ENCODE measurements at regions not wholly inside any gene's neighbourhood (a gene's known extent, or its start where the extent isn't known, plus 50 kb on each side); places are given as distances from the start of the nearest gene placed in this dataset.
"Not testable (repeated sequence)": the region's sequence is repeated elsewhere in the genome, so short reads cannot be mapped to it uniquely, and the experiment has no call there.

DNA sequence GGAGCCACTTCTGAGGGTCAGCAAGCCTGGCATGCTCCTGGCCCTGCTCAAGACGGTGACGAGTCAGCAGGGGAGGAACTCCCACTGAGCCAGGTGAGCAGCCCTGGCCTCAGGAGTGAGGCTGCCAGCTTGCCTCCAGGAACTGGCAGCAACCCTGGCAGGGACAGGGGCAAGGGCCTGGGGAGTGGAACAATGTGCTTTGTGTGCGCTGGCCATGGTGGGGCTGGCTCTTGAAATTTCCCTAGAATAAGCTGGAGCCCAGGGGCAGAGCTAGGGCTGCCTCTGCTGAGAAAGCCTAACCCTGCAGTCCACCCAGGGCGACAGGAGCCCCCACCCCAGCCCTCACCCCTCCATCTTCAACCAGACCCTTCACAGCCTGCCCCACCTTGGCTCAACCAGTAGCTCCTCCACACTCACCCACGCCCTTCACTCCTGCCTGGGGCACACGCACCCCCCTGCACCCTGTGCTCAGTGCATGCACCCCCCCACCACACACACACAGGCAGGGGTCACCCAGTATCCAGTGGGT lies 88.0 kb downstream of the MRPL14 start:
- no TSS peak for BruUV-seq (replicated peaks)
- H3K4me2 ChIP-seq (ENCODE audit: low read length), result no peak overlapping the region

DNA sequence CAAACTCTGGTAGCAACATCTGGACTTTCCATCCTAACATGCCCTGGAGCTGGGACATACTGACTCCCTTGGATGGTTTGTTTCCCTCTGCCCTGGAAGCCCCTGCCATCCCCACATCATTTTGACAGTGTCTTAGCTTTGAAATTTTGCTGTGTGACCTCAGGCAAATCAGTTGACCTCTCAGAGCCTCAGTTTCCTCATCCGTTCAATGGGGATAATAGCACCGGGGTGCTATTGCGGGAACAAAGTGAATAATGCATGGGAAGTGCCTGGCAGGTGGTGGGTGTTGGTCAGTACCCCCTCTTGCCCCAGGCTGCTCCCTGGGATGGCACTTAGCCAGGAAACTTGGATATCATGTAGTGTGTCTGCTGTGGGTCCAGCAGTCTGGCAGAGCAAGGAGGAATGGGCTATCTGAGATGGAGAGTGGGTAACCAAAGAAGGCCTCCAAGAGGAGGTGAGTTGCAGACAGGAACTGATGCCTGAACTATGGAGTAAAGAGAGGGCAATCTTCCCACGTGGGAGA lies 88.6 kb downstream of the MRPL14 start:
- Histone ChIP-seq H3K9me3 (ENCODE audit: low read length) (no peaks in the 10 kb centered on the region), H2AFZ (ENCODE audit: low read length) (no peak overlapping the region), H3K9ac (ENCODE audit: low read length) (no peak overlapping the region), H3K79me2 (ENCODE audit: low read length) (no peaks in the 10 kb centered on the region), H3K4me1 (ENCODE audit: insufficient read depth, low read length) (peaks cover 81% of the 10 kb centered on the region), H3F3A (ENCODE audit: low read length, unreplicated experiment) (peaks cover 18% of the 10 kb centered on the region), H3K4me3 (ENCODE audit: low read length) (no peak overlapping the region), H3K4me2 (ENCODE audit: low read length) (no peak overlapping the region), H3K27me3 (ENCODE audit: low read length) (no peaks in the 10 kb centered on the region), H3K9me2 (replicated peaks; ENCODE audit: low read length) (no peaks in the 10 kb centered on the region), H3K27ac (ENCODE audit: low read length) (peak overlapping the region; percentile 9; the same call in 1 of the 2 replicates), H3K36me3 (ENCODE audit: low read depth, low read length) (no peaks in the 10 kb centered on the region), H4K20me1 (ENCODE audit: low read length) (no peaks in the 10 kb centered on the region)
- no TSS peak for BruUV-seq (replicated peaks)
- ChIA-PET CTCF (no interaction called here), POLR2A (ENCODE audit: unreplicated experiment) (no interaction called here)
- DNase-seq (no peak), ATAC-seq (no peak)
- intact Hi-C loops (cut with micrococcal nuclease), result no loop called here
- TF ChIP-seq EZH2phosphoT487 (IDR thresholded peaks at IDR 0.05; ENCODE audit: borderline replicate concordance, low read length) (no peak), EZH2 (IDR thresholded peaks at IDR 0.05; ENCODE audit: low read length, unreplicated experiment) (no peak)
- TF ChIP-seq, protein P1, sequence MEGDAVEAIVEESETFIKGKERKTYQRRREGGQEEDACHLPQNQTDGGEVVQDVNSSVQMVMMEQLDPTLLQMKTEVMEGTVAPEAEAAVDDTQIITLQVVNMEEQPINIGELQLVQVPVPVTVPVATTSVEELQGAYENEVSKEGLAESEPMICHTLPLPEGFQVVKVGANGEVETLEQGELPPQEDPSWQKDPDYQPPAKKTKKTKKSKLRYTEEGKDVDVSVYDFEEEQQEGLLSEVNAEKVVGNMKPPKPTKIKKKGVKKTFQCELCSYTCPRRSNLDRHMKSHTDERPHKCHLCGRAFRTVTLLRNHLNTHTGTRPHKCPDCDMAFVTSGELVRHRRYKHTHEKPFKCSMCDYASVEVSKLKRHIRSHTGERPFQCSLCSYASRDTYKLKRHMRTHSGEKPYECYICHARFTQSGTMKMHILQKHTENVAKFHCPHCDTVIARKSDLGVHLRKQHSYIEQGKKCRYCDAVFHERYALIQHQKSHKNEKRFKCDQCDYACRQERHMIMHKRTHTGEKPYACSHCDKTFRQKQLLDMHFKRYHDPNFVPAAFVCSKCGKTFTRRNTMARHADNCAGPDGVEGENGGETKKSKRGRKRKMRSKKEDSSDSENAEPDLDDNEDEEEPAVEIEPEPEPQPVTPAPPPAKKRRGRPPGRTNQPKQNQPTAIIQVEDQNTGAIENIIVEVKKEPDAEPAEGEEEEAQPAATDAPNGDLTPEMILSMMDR (conservative IDR thresholded peaks at IDR 0.05; ENCODE audit: low read depth, low read length), result no peak

More for the DNA sequence above, 88.0 kb downstream of the MRPL14 start:
- Histone ChIP-seq H3K27me3 (ENCODE audit: low read length) (no peaks in the 10 kb centered on the region), H3K4me1 (ENCODE audit: insufficient read depth, low read length) (peaks cover 81% of the 10 kb centered on the region), H3K27ac (ENCODE audit: low read length) (peak overlapping the region; percentile 9; the same call in 1 of the 2 replicates), H3K9me3 (ENCODE audit: low read length) (no peaks in the 10 kb centered on the region), H3F3A (ENCODE audit: low read length, unreplicated experiment) (peaks cover 14% of the 10 kb centered on the region), H4K20me1 (ENCODE audit: low read length) (no peaks in the 10 kb centered on the region), H2AFZ (ENCODE audit: low read length) (no peak overlapping the region), H3K9me2 (replicated peaks; ENCODE audit: low read length) (no peaks in the 10 kb centered on the region), H3K36me3 (ENCODE audit: low read depth, low read length) (no peaks in the 10 kb centered on the region), H3K4me3 (ENCODE audit: low read length) (no peak overlapping the region), H3K9ac (ENCODE audit: low read length) (no peak overlapping the region), H3K79me2 (ENCODE audit: low read length) (no peaks in the 10 kb centered on the region)
- ATAC-seq, result no peak
- TF ChIP-seq EZH2 (IDR thresholded peaks at IDR 0.05; ENCODE audit: low read length, unreplicated experiment), result no peak
- TF ChIP-seq, protein P1 (conservative IDR thresholded peaks at IDR 0.05; ENCODE audit: low read depth, low read length), result no peak
- TF ChIP-seq EZH2phosphoT487 (IDR thresholded peaks at IDR 0.05; ENCODE audit: borderline replicate concordance, low read length), result no peak
- intact Hi-C loops (cut with micrococcal nuclease), result no loop called here
- CTCF ChIA-PET, result no interaction called here
- POLR2A ChIA-PET (ENCODE audit: unreplicated experiment), result no interaction called here
- DNase-seq, result no peak

DNA sequence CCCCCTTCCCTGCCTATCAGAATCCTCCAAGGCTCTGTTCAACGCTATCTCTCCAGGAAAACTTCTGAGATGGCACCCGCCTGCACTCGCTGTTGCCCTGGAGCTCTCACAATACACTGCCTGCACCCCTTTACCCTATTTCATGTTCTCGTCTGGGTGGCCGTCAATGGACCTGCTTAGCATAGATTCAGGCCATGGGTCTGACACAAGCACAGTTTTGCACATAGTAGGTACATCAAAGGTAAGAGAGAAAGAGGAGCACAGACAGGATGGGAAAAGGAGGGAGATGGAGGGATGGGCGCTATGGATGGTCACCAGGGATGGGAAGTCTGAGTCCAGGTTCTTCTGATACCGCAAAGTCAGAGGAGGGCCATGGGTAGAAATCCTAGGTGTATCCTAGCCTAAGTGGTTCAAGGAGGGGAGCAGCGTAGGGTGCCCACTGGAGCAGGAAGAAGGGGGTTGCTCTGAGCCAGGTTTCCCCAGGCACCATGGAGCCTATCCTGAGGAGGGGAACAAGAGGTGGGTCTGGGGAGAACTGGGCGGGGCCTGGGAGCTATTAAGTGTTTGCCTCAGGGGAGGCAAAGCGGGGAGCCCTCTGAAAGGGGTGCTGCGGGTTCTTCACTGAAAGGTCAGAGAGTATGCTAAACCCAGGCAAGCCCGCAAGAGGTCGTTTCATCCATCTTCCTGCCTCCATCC lies 89.3 kb downstream of the MRPL14 start:
- Histone ChIP-seq H3K27me3 (ENCODE audit: low read length) (no peaks in the 10 kb centered on the region), H3K36me3 (ENCODE audit: low read depth, low read length) (no peaks in the 10 kb centered on the region), H3K9me3 (ENCODE audit: low read length) (no peaks in the 10 kb centered on the region), H4K20me1 (ENCODE audit: low read length) (no peaks in the 10 kb centered on the region), H3K79me2 (ENCODE audit: low read length) (no peaks in the 10 kb centered on the region), H2AFZ (ENCODE audit: low read length) (no peak overlapping the region), H3K4me2 (ENCODE audit: low read length) (no peak overlapping the region), H3K4me3 (ENCODE audit: low read length) (no peak overlapping the region), H3F3A (ENCODE audit: low read length, unreplicated experiment) (peaks cover 18% of the 10 kb centered on the region), H3K9me2 (replicated peaks; ENCODE audit: low read length) (no peaks in the 10 kb centered on the region), H3K27ac (ENCODE audit: low read length) (no peak overlapping the region), H3K4me1 (ENCODE audit: insufficient read depth, low read length) (peaks cover 77% of the 10 kb centered on the region), H3K9ac (ENCODE audit: low read length) (no peak overlapping the region)
- CTCF ChIA-PET, result no interaction called here
- no peak for TF ChIP-seq EZH2 (IDR thresholded peaks at IDR 0.05; ENCODE audit: low read length, unreplicated experiment)
- TF ChIP-seq EZH2phosphoT487 (IDR thresholded peaks at IDR 0.05; ENCODE audit: borderline replicate concordance, low read length), result no peak
- TF ChIP-seq, protein P1 (conservative IDR thresholded peaks at IDR 0.05; ENCODE audit: low read depth, low read length), result no peak
- no peak for ATAC-seq
- POLR2A ChIA-PET (ENCODE audit: unreplicated experiment), result no interaction called here
- intact Hi-C loops (cut with micrococcal nuclease), result no loop called here
- no TSS peak for BruUV-seq (replicated peaks)
- no peak for DNase-seq

DNA sequence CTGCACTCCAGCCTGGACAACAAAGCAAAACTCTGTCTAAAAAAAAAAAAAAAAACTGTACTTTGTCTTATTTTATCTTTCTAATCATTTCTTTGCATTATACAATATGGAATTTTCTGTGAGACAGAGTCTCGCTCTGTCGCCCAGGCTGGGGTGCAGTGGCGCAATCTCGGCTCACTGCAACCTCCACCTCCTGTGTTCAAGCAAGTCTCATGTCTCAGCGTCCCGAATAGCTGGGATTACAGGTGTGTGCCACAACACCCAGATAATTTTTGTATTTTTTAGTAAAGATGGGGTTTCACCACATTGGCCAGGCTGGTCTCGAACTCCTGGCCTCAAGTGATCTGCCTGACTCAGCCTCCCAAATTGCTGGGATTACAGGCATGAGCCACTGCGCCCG lies 90.0 kb downstream of the MRPL14 start:
- H3K36me3 ChIP-seq (ENCODE audit: low read depth, low read length); H3K9me3 ChIP-seq (ENCODE audit: low read length); H3K79me2 ChIP-seq (ENCODE audit: low read length); intact Hi-C loops (cut with micrococcal nuclease); POLR2A ChIA-PET (ENCODE audit: unreplicated experiment); BruUV-seq (replicated peaks); H2AFZ ChIP-seq (ENCODE audit: low read length); H3K4me3 ChIP-seq (ENCODE audit: low read length); H3K27ac ChIP-seq (ENCODE audit: low read length); ATAC-seq; H3K27me3 ChIP-seq (ENCODE audit: low read length); CTCF ChIA-PET; H4K20me1 ChIP-seq (ENCODE audit: low read length); H3K4me2 ChIP-seq (ENCODE audit: low read length); DNase-seq; H3K9me2 ChIP-seq (replicated peaks; ENCODE audit: low read length); H3K9ac ChIP-seq (ENCODE audit: low read length): not testable (repeated sequence)
- Histone ChIP-seq H3F3A (ENCODE audit: low read length, unreplicated experiment) (peaks cover 12% of the 10 kb centered on the region), H3K4me1 (ENCODE audit: insufficient read depth, low read length) (peaks cover 69% of the 10 kb centered on the region)
